Left ventricle myocardium inferior (tissue), 1 donor: ENCODE measurements at regions not wholly inside any gene's neighbourhood (a gene's known extent, or its start where the extent isn't known, plus 50 kb on each side); places are given as distances from the start of the nearest gene placed in this dataset.

ENCODE experiments used
- DNase-seq: peaks from one replicate; pipeline ENCODE4 v3.0.0-alpha.2; 2020
- H3K27ac ChIP-seq: fragments of 200-600 bp; replicated peaks from 2 replicates; pipeline ENCODE4 v1.8.0; 2021
- H3K27me3 ChIP-seq: fragments of 200-600 bp; 2 replicates; pipeline ENCODE4 v1.8.0; 2021; ENCODE audit warnings: low read depth
- H3K36me3 ChIP-seq: fragments of 200-600 bp; 2 replicates; pipeline ENCODE4 v1.8.0; 2021
- H3K4me1 ChIP-seq: fragments of 200-600 bp; 2 replicates; pipeline ENCODE4 v1.8.0; 2021
- H3K4me3 ChIP-seq: fragments of 200-600 bp; 2 replicates; pipeline ENCODE4 v1.8.0; 2021; ENCODE audit warnings: mild to moderate bottlenecking, moderate library complexity
- H3K9me3 ChIP-seq: fragments of 200-600 bp; replicated peaks from 2 replicates; pipeline ENCODE4 v1.8.0; 2021
- CTCF ChIP-seq: fragments of 200-600 bp; IDR thresholded peaks from 2 replicates; pipeline ENCODE4 v1.8.0; 2021; ENCODE audit warnings: antibody characterized with exemption, mild to moderate bottlenecking, borderline replicate concordance
- intact Hi-C: fragments of 100-400 bp; cut with micrococcal nuclease; formaldehyde crosslinking; loops from one replicate; pipeline ENCODE4 v1.11.0; 2022
- donor health status: DM: no; HTN: yes; CAD: no; lungs with severe emphysema.

- no peaks in the 10 kb centered on the region for H3K9me3 ChIP-seq
- H3K27me3 ChIP-seq = no peaks in the 10 kb centered on the region
- TF ChIP-seq CTCF = no peak
- no peak for DNase-seq
- H3K4me3 ChIP-seq = no peak overlapping the region
- no peaks in the 10 kb centered on the region for H3K4me1 ChIP-seq
- intact Hi-C loops = no loop called here
- H3K36me3 ChIP-seq = no peaks in the 10 kb centered on the region
- H3K27ac ChIP-seq = no peak overlapping the region
These were observed 310.4 kb downstream of the ARAP2 start for GRCh38 chr4:35933901-35934300.

DNA sequence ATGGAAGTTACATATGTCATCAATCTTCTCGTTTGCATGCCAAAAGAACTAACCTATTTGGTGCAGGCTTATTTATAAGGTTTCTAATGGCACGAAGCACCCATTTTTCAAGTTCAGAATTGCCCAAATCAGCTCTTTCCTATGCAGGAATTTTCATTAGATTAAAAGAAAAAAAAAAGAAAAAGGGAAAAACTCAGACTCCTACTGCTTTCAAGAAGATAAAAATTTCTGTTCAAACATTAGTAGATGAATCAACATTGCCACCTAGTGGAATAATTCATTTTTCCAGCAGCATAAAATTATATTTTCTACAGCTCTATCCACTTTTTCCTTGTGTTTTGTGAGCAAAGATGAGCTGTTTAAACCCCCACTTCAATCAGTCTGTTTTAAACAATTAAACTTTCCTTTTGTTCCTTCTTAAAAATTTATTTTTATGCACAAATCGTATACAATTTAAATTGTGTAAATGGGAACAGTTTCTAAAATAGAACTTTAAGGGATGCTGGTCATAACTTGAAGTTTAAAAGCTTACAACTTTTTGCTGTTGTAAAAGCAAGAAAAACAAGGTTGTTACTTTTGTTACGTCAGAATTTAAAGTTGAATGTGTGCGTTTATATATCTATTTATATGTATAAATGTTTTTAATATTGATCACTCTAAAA, 309.9 kb downstream of the ARAP2 start:
- no peak for DNase-seq
- Histone ChIP-seq H3K27ac (no peak overlapping the region), H3K4me1 (no peaks in the 10 kb centered on the region), H3K9me3 (no peaks in the 10 kb centered on the region), H3K27me3 (no peaks in the 10 kb centered on the region), H3K36me3 (no peaks in the 10 kb centered on the region), H3K4me3 (no peak overlapping the region)
- peak; percentile 58 for TF ChIP-seq CTCF
- intact Hi-C loops = no loop called here

DNA sequence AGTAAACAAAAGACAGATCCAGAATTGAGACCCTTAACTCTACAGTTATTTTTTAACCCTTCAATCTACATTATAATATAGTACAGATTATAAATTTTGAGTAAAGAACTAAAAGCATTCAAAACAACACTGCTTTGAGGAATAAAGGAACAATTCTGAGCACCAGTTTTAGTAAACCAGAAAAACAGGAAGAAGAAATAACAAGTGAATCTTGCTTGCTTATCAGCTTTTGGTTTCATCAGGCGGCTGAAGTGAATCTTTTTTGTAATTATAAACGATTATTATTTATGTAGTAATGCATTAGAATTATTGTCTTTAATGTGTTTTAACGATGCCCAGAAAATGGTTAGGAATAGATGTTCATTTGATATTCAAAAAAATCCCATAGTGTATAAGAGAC, 305.4 kb downstream of the ARAP2 start:
- DNase-seq = no peak
- H3K4me3 ChIP-seq = no peak overlapping the region
- H3K27me3 ChIP-seq = no peaks in the 10 kb centered on the region
- intact Hi-C loops = no loop called here
- no peaks in the 10 kb centered on the region for H3K36me3 ChIP-seq
- no peaks in the 10 kb centered on the region for H3K9me3 ChIP-seq
- no peak for TF ChIP-seq CTCF
- no peaks in the 10 kb centered on the region for H3K4me1 ChIP-seq
- H3K27ac ChIP-seq = no peak overlapping the region

DNA sequence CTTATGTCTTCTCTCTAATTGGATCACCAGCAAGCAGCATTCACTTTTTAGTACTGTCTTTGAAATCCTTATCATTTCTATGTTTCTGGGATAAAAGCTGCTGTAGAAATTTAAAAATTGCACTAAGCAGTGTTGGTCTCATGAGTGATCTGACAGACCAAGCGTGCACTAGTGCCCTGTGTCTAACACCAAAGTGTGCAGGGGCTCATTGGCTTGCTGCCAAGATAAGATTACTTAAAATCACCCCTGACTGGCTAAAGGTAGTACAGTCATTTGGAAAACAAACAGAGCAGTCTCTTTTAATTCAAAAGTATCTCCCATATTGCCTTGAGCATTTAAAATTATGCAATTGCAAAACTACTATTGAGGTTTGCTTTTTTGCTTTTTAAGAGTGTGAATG, 304.6 kb downstream of the ARAP2 start:
- TF ChIP-seq CTCF = no peak
- intact Hi-C loops = no loop called here
- H3K27me3 ChIP-seq = no peaks in the 10 kb centered on the region
- DNase-seq = no peak
- no peaks in the 10 kb centered on the region for H3K36me3 ChIP-seq
- H3K4me3 ChIP-seq = no peak overlapping the region
- no peak overlapping the region for H3K27ac ChIP-seq
- H3K4me1 ChIP-seq = no peaks in the 10 kb centered on the region
- no peaks in the 10 kb centered on the region for H3K9me3 ChIP-seq

DNA sequence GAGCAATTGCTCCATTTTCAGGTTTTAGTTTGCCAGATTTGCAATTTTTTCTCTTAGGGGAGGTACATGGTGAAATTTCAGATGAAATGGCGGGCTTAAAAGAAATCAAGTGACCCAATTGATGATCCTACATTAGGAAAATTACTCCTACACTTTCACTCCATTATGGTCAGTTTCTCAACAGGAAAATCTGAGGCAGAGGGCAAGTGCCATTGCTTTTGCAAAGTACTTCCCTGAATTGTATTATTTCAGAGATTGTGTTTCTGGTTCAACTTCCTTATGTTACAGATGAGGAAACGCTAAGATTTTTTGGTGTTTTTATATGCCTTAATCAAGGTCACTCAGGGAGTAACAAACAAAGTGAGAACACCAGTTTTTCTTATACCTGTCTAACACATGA, 302.2 kb downstream of the ARAP2 start:
- no peaks in the 10 kb centered on the region for H3K27me3 ChIP-seq
- H3K4me1 ChIP-seq = no peaks in the 10 kb centered on the region
- intact Hi-C loops = no loop called here
- no peak for DNase-seq
- H3K9me3 ChIP-seq = no peaks in the 10 kb centered on the region
- TF ChIP-seq CTCF = no peak
- no peaks in the 10 kb centered on the region for H3K36me3 ChIP-seq
- H3K4me3 ChIP-seq = no peak overlapping the region
- H3K27ac ChIP-seq = no peak overlapping the region

DNA sequence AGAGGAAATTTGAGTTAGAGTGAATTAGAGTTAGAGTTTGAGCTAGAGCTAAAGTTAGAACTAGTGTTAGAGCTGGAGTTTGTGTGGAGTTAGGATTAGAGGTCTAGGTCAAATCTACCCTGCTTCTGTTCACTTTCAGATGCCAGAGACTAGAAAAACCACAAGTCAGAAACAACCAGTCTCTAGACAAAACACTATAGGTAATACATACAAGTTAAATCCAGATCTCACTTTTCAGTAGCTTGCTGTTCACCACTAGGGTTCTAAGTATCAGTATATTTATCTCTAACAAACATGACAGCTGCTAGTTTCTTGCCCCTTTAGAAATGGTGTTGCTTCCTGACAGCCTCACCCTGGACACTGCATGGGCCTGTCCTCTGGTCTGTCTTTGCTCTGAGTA, 300.7 kb downstream of the ARAP2 start:
- H3K9me3 ChIP-seq = no peaks in the 10 kb centered on the region
- H3K4me1 ChIP-seq = no peaks in the 10 kb centered on the region
- no peak overlapping the region for H3K27ac ChIP-seq
- no peak for DNase-seq
- H3K4me3 ChIP-seq = no peak overlapping the region
- H3K36me3 ChIP-seq = no peaks in the 10 kb centered on the region
- no peaks in the 10 kb centered on the region for H3K27me3 ChIP-seq
- intact Hi-C loops = no loop called here
- TF ChIP-seq CTCF = no peak
